ENCODE measurements at regions not wholly inside any gene's neighbourhood (a gene's known extent, or its start where the extent isn't known, plus 50 kb on each side); places are given as distances from the start of the nearest gene placed in this dataset.

DNA sequence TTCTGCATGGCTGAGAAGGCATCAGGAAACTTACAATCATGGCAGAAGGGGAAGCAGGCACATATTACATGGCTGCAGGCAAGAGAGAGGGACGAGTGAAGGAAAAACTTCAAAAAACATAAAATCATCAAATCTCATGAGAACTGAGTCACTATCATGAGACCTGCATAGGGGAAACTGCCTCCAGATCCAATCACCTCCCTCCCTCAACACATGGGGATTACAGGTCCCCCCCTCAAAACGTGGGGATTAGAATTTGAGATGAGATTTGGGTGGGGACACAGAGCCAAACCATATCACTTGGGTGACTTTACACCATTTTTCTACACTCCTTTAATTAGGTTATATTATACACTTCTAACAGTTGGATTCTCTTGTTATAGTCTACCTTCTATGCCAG lies 490.7 kb upstream of the KCND2 start:
- H3K4me3 ChIP-seq (ENCODE audit: insufficient read depth in 1 of 2, low read depth in 1 of 2, low read length in 2 of 2) = no peak overlapping the region
- no peak overlapping the region for H3K4me2 ChIP-seq (ENCODE audit: low read length, poor library complexity, severe bottlenecking)
- H3K4ac ChIP-seq (ENCODE audit: low read depth in 1 of 2, low read length in 2 of 2) = no peak overlapping the region
- H4K8ac ChIP-seq (ENCODE audit: low read length) = no peak overlapping the region
- WGBS = no CpG with 5 or more reads among the region's 2 CpGs
- H2AK5ac ChIP-seq (ENCODE audit: low read length, severe bottlenecking) = no peak overlapping the region
- H3K27me3 ChIP-seq (ENCODE audit: control insufficient read depth in 1 of 2, insufficient read depth in 1 of 2, low read length in 2 of 2) = no peaks in the 10 kb centered on the region
- H3K23ac ChIP-seq (ENCODE audit: low read length in 2 of 2) = no peak overlapping the region
- H3K4me1 ChIP-seq (ENCODE audit: control insufficient read depth, insufficient read depth, low read depth, low read length) = no peaks in the 10 kb centered on the region
- H3K27ac ChIP-seq (ENCODE audit: low read length, poor library complexity, severe bottlenecking) = no peak overlapping the region
- no peak overlapping the region for H2BK5ac ChIP-seq (ENCODE audit: low read depth, low read length, poor library complexity, severe bottlenecking)
- no peaks in the 10 kb centered on the region for H3K36me3 ChIP-seq (ENCODE audit: control insufficient read depth in 1 of 2, insufficient read depth in 2 of 2, low read depth in 1 of 2, low read length in 2 of 2)
- DNase-seq = no peak
- no peak overlapping the region for H3K18ac ChIP-seq (ENCODE audit: low read depth in 1 of 2, low read length in 2 of 2)
- H2BK120ac ChIP-seq (ENCODE audit: low read depth, low read length) = no peak overlapping the region
- H3K9ac ChIP-seq (ENCODE audit: low read length) = no peak overlapping the region
- no peak overlapping the region for H2BK15ac ChIP-seq (ENCODE audit: low read depth, poor library complexity, severe bottlenecking)
- H3K79me1 ChIP-seq (replicated peaks; ENCODE audit: low read length, poor library complexity, severe bottlenecking) = no peaks in the 10 kb centered on the region
- H2AFZ ChIP-seq (ENCODE audit: low read depth, low read length) = no peak overlapping the region
- no peak overlapping the region for H3K14ac ChIP-seq (ENCODE audit: low read length in 2 of 2)
- H3K9me3 ChIP-seq (ENCODE audit: control insufficient read depth, low read length) = no peaks in the 10 kb centered on the region
- no peak overlapping the region for H2BK12ac ChIP-seq (ENCODE audit: low read length in 2 of 2)
- H4K91ac ChIP-seq (ENCODE audit: low read length) = no peak overlapping the region

DNA sequence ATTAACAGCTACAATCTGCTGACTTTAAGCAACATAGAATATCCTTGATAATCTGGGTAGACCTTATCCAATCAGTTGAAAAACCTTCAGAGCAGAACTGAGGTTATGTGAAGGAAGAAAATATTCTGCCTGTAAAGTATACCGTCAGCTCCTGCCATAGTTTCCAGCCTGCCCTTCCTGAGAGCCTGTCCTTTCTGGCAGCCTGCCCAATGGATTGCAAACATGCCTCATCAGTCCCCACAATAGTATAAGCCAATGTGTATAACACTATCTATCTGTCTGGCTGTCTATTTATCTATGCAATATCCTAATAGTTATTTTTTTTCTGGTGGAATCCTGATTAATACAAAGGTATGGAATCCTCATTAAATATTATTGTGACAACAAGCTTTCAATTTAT lies 489.2 kb upstream of the KCND2 start:
- H3K23ac ChIP-seq (ENCODE audit: low read length in 2 of 2) = no peak overlapping the region
- H2AK5ac ChIP-seq (ENCODE audit: low read length, severe bottlenecking) = no peak overlapping the region
- H3K4ac ChIP-seq (ENCODE audit: low read depth in 1 of 2, low read length in 2 of 2) = no peak overlapping the region
- H3K27me3 ChIP-seq (ENCODE audit: control insufficient read depth in 1 of 2, insufficient read depth in 1 of 2, low read length in 2 of 2) = no peaks in the 10 kb centered on the region
- no peak overlapping the region for H2BK5ac ChIP-seq (ENCODE audit: low read depth, low read length, poor library complexity, severe bottlenecking)
- no peaks in the 10 kb centered on the region for H3K36me3 ChIP-seq (ENCODE audit: control insufficient read depth in 1 of 2, insufficient read depth in 2 of 2, low read depth in 1 of 2, low read length in 2 of 2)
- H2BK120ac ChIP-seq (ENCODE audit: low read depth, low read length) = no peak overlapping the region
- no peaks in the 10 kb centered on the region for H3K4me1 ChIP-seq (ENCODE audit: control insufficient read depth, insufficient read depth, low read depth, low read length)
- no peak overlapping the region for H2AFZ ChIP-seq (ENCODE audit: low read depth, low read length)
- H3K79me1 ChIP-seq (replicated peaks; ENCODE audit: low read length, poor library complexity, severe bottlenecking) = no peaks in the 10 kb centered on the region
- no peak overlapping the region for H2BK15ac ChIP-seq (ENCODE audit: low read depth, poor library complexity, severe bottlenecking)
- no peak overlapping the region for H3K14ac ChIP-seq (ENCODE audit: low read length in 2 of 2)
- H3K9me3 ChIP-seq (ENCODE audit: control insufficient read depth, low read length) = no peaks in the 10 kb centered on the region
- peak; percentile 63 for DNase-seq
- H4K8ac ChIP-seq (ENCODE audit: low read length) = no peak overlapping the region
- H3K4me3 ChIP-seq (ENCODE audit: insufficient read depth in 1 of 2, low read depth in 1 of 2, low read length in 2 of 2) = no peak overlapping the region
- no peak overlapping the region for H2BK12ac ChIP-seq (ENCODE audit: low read length in 2 of 2)
- no peak overlapping the region for H3K18ac ChIP-seq (ENCODE audit: low read depth in 1 of 2, low read length in 2 of 2)
- WGBS = 100% methylated on average over 1 of the region's 1 CpG
- H4K91ac ChIP-seq (ENCODE audit: low read length) = no peak overlapping the region
- H3K4me2 ChIP-seq (ENCODE audit: low read length, poor library complexity, severe bottlenecking) = no peak overlapping the region
- no peak overlapping the region for H3K27ac ChIP-seq (ENCODE audit: low read length, poor library complexity, severe bottlenecking)
- no peak overlapping the region for H3K9ac ChIP-seq (ENCODE audit: low read length)

DNA sequence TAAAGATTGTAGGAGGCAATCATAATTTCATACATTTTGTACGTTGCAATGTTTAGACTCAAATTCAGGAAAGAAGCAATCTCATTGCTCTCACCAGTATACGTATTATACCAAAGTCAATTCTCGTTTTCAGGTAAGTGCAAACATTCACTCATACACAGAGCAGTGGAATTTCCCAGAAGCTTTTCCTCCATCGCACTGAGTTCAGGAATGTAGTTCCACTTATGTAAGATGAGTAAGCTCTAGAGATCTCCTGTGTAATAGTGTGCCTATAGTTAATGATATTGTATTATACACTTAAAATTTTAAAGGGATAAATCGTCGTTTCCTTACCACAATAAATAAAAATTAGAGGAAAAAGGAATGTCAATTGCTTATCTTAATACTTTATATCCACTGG lies 470.8 kb upstream of the KCND2 start:
- Histone ChIP-seq H2AK5ac (ENCODE audit: low read length, severe bottlenecking) (no peak overlapping the region), H3K4me1 (ENCODE audit: control insufficient read depth, insufficient read depth, low read depth, low read length) (no peaks in the 10 kb centered on the region), H2BK5ac (ENCODE audit: low read depth, low read length, poor library complexity, severe bottlenecking) (no peak overlapping the region), H2BK12ac (ENCODE audit: low read length in 2 of 2) (no peak overlapping the region), H3K79me1 (replicated peaks; ENCODE audit: low read length, poor library complexity, severe bottlenecking) (no peaks in the 10 kb centered on the region), H4K91ac (ENCODE audit: low read length) (no peak overlapping the region), H2BK120ac (ENCODE audit: low read depth, low read length) (no peak overlapping the region), H2BK15ac (ENCODE audit: low read depth, poor library complexity, severe bottlenecking) (no peak overlapping the region), H3K4me2 (ENCODE audit: low read length, poor library complexity, severe bottlenecking) (no peak overlapping the region), H3K36me3 (ENCODE audit: control insufficient read depth in 1 of 2, insufficient read depth in 2 of 2, low read depth in 1 of 2, low read length in 2 of 2) (no peaks in the 10 kb centered on the region), H2AFZ (ENCODE audit: low read depth, low read length) (no peak overlapping the region), H4K8ac (ENCODE audit: low read length) (no peak overlapping the region), H3K14ac (ENCODE audit: low read length in 2 of 2) (no peak overlapping the region), H3K4me3 (ENCODE audit: insufficient read depth in 1 of 2, low read depth in 1 of 2, low read length in 2 of 2) (no peak overlapping the region), H3K4ac (ENCODE audit: low read depth in 1 of 2, low read length in 2 of 2) (no peak overlapping the region), H3K9me3 (ENCODE audit: control insufficient read depth, low read length) (no peaks in the 10 kb centered on the region), H3K9ac (ENCODE audit: low read length) (no peak overlapping the region), H3K27ac (ENCODE audit: low read length, poor library complexity, severe bottlenecking) (no peak overlapping the region), H3K27me3 (ENCODE audit: control insufficient read depth in 1 of 2, insufficient read depth in 1 of 2, low read length in 2 of 2) (no peaks in the 10 kb centered on the region), H3K23ac (ENCODE audit: low read length in 2 of 2) (no peak overlapping the region), H3K18ac (ENCODE audit: low read depth in 1 of 2, low read length in 2 of 2) (no peak overlapping the region)
- peak; percentile 44 for DNase-seq
- 79% methylated on average over 3 of the region's 6 CpGs for WGBS

DNA sequence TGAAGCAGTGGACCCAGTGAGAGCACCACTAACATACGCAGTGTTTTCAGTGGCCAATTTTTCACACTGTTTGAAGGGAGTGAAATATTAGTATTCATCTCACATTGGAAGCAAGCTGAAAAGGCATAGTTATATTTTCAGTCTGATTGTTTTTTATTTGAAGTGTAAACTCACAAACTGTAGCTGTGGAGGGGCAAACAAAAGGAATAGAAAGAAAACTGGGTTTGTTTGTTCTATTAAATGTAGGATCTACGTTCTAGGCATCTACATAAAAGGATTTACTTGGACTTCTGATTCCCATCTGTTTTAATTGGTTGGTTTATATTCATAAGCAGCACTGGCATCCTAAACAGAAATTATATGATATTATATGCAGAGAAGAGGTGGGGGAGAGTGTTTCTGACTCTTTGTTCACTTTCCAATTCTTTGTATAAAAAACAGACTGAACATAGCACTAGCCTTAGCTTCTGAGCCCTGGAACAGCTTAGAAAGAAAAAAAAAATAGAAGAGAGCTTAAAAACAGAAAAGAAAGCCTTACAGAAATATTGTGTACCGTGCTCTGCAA lies 447.8 kb upstream of the KCND2 start:
- Histone ChIP-seq H3K4me2 (ENCODE audit: low read length, poor library complexity, severe bottlenecking) (no peak overlapping the region), H2BK120ac (ENCODE audit: low read depth, low read length) (no peak overlapping the region), H3K27me3 (ENCODE audit: control insufficient read depth in 1 of 2, insufficient read depth in 1 of 2, low read length in 2 of 2) (no peaks in the 10 kb centered on the region), H3K36me3 (ENCODE audit: control insufficient read depth in 1 of 2, insufficient read depth in 2 of 2, low read depth in 1 of 2, low read length in 2 of 2) (no peaks in the 10 kb centered on the region), H2BK5ac (ENCODE audit: low read depth, low read length, poor library complexity, severe bottlenecking) (no peak overlapping the region), H2BK12ac (ENCODE audit: low read length in 2 of 2) (no peak overlapping the region), H3K4ac (ENCODE audit: low read depth in 1 of 2, low read length in 2 of 2) (no peak overlapping the region), H3K4me1 (ENCODE audit: control insufficient read depth, insufficient read depth, low read depth, low read length) (no peaks in the 10 kb centered on the region), H3K4me3 (ENCODE audit: insufficient read depth in 1 of 2, low read depth in 1 of 2, low read length in 2 of 2) (no peak overlapping the region), H3K9ac (ENCODE audit: low read length) (no peak overlapping the region), H3K14ac (ENCODE audit: low read length in 2 of 2) (no peak overlapping the region), H2BK15ac (ENCODE audit: low read depth, poor library complexity, severe bottlenecking) (no peak overlapping the region), H2AFZ (ENCODE audit: low read depth, low read length) (no peak overlapping the region), H4K8ac (ENCODE audit: low read length) (no peak overlapping the region), H3K18ac (ENCODE audit: low read depth in 1 of 2, low read length in 2 of 2) (no peak overlapping the region), H3K23ac (ENCODE audit: low read length in 2 of 2) (no peak overlapping the region), H2AK5ac (ENCODE audit: low read length, severe bottlenecking) (no peak overlapping the region), H3K79me1 (replicated peaks; ENCODE audit: low read length, poor library complexity, severe bottlenecking) (no peaks in the 10 kb centered on the region), H4K91ac (ENCODE audit: low read length) (no peak overlapping the region), H3K9me3 (ENCODE audit: control insufficient read depth, low read length) (peaks cover 4% of the 10 kb centered on the region), H3K27ac (ENCODE audit: low read length, poor library complexity, severe bottlenecking) (no peak overlapping the region)
- 92% methylated on average over 2 of the region's 3 CpGs for WGBS
- no peak for DNase-seq

Measured in mesenchymal stem cell (in vitro differentiated cells and primary cell).